Neural cell (in vitro differentiated cells): ENCODE measurements at regions not wholly inside any gene's neighbourhood (a gene's known extent, or its start where the extent isn't known, plus 50 kb on each side); places are given as distances from the start of the nearest gene placed in this dataset.

Experiments
- CTCF ChIP-seq: fragments of 450-650 bp; IDR thresholded peaks from 2 replicates; pipeline ENCODE4 v1.5.1; 2014; ENCODE audit warnings: antibody characterized with exemption, mild to moderate bottlenecking, moderate library complexity; ENCODE audit not compliant: poor library complexity, severe bottlenecking
- EP300 ChIP-seq: fragments of 450-650 bp; conservative IDR thresholded peaks from 2 replicates; pipeline ENCODE4 v1.6.1; 2014; ENCODE audit warnings: antibody characterized with exemption, mild to moderate bottlenecking, moderate library complexity; ENCODE audit not compliant: poor library complexity, severe bottlenecking
- EZH2 ChIP-seq: fragments of 200-600, 300-800 bp; shearing (Covaris generic), sonication (generic); IDR thresholded peaks from 2 replicates; pipeline ENCODE4 v1.6.1; 2014; ENCODE audit warnings: antibody characterized with exemption, low read length, borderline replicate concordance, mild to moderate bottlenecking; ENCODE audit not compliant: insufficient read depth, poor library complexity, severe bottlenecking
- MXI1 ChIP-seq: fragments of 450-650 bp; conservative IDR thresholded peaks from 2 replicates; pipeline ENCODE4 v1.6.1; 2014; ENCODE audit warnings: antibody characterized with exemption, mild to moderate bottlenecking; ENCODE audit not compliant: poor library complexity, severe bottlenecking
- POLR2AphosphoS5 ChIP-seq: IDR thresholded peaks from 2 replicates; pipeline ENCODE4 v1.6.1; 2012
- RAD21 ChIP-seq: fragments of 450-650 bp; conservative IDR thresholded peaks from 2 replicates; pipeline ENCODE4 v1.6.1; 2014; ENCODE audit warnings: antibody characterized with exemption, mild to moderate bottlenecking, moderate library complexity
- SMC3 ChIP-seq: fragments of 450-650 bp; conservative IDR thresholded peaks from 2 replicates; pipeline ENCODE4 v1.6.1; 2014; ENCODE audit warnings: antibody characterized with exemption, mild to moderate bottlenecking, moderate library complexity; ENCODE audit not compliant: poor library complexity
- TAF1 ChIP-seq: IDR thresholded peaks from 2 replicates; pipeline ENCODE4 v1.6.1; 2012; ENCODE audit warnings: low read depth

GRCh38 chr10:10850214-10850613 lies 167.5 kb upstream of the CELF2 start:
- no peak for TF ChIP-seq TAF1
- no peak for TF ChIP-seq RAD21
- no peak for TF ChIP-seq SMC3
- TF ChIP-seq CTCF, result no peak
- TF ChIP-seq EZH2, result no peak
- TF ChIP-seq EP300, result no peak
- no peak for TF ChIP-seq POLR2AphosphoS5
- no peak for TF ChIP-seq MXI1
